ENCODE measurements at regions not wholly inside any gene's neighbourhood (a gene's known extent, or its start where the extent isn't known, plus 50 kb on each side); places are given as distances from the start of the nearest gene placed in this dataset.

DNA sequence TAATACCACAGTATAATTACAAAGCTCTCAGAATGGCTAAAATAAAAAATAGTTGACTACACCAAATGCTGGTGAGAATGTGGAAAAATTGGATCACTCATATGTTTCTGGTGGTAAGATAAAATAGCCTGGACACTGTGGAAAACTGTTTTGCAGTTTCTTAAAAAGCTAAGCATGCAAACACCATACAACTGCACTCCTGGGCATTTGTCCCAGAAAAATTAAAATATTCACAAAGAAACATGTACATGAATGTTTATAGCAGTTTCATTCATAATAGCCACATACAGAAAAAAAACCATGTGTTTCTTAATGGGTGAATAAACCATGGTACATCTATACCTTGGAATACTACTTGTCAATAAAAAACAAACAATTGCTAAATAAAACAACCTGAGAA lies 172.9 kb downstream of the AHR start:
- no peaks in the 10 kb centered on the region for H3K9me3 ChIP-seq (ENCODE audit: low read length)
- H3K9me2 ChIP-seq (ENCODE audit: insufficient read depth, low read length) = no peaks in the 10 kb centered on the region
- H2AFZ ChIP-seq (ENCODE audit: low read depth, low read length) = no peak overlapping the region
- H3K9ac ChIP-seq (ENCODE audit: low read length) = no peak overlapping the region
- H3K4me3 ChIP-seq (ENCODE audit: low read length) = no peak overlapping the region
- no peaks in the 10 kb centered on the region for H4K20me1 ChIP-seq (ENCODE audit: insufficient read depth)
- no peaks in the 10 kb centered on the region for H3F3A ChIP-seq (ENCODE audit: insufficient read depth, low read length, poor library complexity, severe bottlenecking)
- H3K79me2 ChIP-seq (replicated peaks; ENCODE audit: insufficient read depth, low read length) = no peaks in the 10 kb centered on the region
- H3K27ac ChIP-seq (ENCODE audit: low read length) = no peak overlapping the region
- no peak overlapping the region for H3K4me2 ChIP-seq (ENCODE audit: low read length)
- no peaks in the 10 kb centered on the region for H3K36me3 ChIP-seq (ENCODE audit: insufficient read depth, low read length)
- TF ChIP-seq MXI1 (conservative IDR thresholded peaks at IDR 0.05; ENCODE audit: poor library complexity, severe bottlenecking) = no peak
- no peak for TF ChIP-seq RAD21 (conservative IDR thresholded peaks at IDR 0.05)
- TF ChIP-seq EZH2 (IDR thresholded peaks at IDR 0.05; ENCODE audit: borderline replicate concordance, insufficient read depth, low read length, poor library complexity, severe bottlenecking) = no peak
- no peak for TF ChIP-seq TAF1 (IDR thresholded peaks at IDR 0.05; ENCODE audit: low read depth)
- TF ChIP-seq, protein P1, sequence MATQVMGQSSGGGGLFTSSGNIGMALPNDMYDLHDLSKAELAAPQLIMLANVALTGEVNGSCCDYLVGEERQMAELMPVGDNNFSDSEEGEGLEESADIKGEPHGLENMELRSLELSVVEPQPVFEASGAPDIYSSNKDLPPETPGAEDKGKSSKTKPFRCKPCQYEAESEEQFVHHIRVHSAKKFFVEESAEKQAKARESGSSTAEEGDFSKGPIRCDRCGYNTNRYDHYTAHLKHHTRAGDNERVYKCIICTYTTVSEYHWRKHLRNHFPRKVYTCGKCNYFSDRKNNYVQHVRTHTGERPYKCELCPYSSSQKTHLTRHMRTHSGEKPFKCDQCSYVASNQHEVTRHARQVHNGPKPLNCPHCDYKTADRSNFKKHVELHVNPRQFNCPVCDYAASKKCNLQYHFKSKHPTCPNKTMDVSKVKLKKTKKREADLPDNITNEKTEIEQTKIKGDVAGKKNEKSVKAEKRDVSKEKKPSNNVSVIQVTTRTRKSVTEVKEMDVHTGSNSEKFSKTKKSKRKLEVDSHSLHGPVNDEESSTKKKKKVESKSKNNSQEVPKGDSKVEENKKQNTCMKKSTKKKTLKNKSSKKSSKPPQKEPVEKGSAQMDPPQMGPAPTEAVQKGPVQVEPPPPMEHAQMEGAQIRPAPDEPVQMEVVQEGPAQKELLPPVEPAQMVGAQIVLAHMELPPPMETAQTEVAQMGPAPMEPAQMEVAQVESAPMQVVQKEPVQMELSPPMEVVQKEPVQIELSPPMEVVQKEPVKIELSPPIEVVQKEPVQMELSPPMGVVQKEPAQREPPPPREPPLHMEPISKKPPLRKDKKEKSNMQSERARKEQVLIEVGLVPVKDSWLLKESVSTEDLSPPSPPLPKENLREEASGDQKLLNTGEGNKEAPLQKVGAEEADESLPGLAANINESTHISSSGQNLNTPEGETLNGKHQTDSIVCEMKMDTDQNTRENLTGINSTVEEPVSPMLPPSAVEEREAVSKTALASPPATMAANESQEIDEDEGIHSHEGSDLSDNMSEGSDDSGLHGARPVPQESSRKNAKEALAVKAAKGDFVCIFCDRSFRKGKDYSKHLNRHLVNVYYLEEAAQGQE (IDR thresholded peaks at IDR 0.05; ENCODE audit: borderline replicate concordance) = no peak
- no peak for TF ChIP-seq EP300 (conservative IDR thresholded peaks at IDR 0.05; ENCODE audit: poor library complexity, severe bottlenecking)
- TF ChIP-seq SMC3 (conservative IDR thresholded peaks at IDR 0.05; ENCODE audit: poor library complexity) = no peak
- no peak for TF ChIP-seq POLR2AphosphoS5 (IDR thresholded peaks at IDR 0.05)
- TF ChIP-seq, protein P2, sequence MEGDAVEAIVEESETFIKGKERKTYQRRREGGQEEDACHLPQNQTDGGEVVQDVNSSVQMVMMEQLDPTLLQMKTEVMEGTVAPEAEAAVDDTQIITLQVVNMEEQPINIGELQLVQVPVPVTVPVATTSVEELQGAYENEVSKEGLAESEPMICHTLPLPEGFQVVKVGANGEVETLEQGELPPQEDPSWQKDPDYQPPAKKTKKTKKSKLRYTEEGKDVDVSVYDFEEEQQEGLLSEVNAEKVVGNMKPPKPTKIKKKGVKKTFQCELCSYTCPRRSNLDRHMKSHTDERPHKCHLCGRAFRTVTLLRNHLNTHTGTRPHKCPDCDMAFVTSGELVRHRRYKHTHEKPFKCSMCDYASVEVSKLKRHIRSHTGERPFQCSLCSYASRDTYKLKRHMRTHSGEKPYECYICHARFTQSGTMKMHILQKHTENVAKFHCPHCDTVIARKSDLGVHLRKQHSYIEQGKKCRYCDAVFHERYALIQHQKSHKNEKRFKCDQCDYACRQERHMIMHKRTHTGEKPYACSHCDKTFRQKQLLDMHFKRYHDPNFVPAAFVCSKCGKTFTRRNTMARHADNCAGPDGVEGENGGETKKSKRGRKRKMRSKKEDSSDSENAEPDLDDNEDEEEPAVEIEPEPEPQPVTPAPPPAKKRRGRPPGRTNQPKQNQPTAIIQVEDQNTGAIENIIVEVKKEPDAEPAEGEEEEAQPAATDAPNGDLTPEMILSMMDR (IDR thresholded peaks at IDR 0.05; ENCODE audit: poor library complexity, severe bottlenecking) = no peak
- H3K27me3 ChIP-seq (ENCODE audit: insufficient read depth, low read depth, low read length) = no peaks in the 10 kb centered on the region

DNA sequence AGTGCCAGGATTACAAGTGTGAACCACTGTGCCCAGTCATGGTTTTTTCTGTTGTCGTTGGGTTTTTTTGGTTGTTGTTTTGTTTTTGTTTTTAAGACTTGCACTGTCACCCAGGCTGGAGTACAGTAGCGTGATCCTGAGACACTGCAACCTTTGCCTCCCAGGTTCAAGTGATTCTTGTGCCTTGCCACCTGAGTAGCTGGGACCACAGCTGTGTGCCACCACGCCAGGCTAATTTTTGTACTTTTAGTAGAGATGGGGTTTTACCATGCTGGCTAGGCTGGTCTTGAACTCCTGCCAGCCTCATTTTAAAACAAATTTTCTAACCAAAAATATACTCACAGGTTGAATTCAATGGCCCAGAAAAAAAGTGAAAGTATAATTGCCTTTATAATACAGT lies 174.1 kb downstream of the AHR start:
- TF ChIP-seq, protein P1 (IDR thresholded peaks at IDR 0.05; ENCODE audit: borderline replicate concordance) = no peak
- TF ChIP-seq POLR2AphosphoS5 (IDR thresholded peaks at IDR 0.05) (no peak), EP300 (conservative IDR thresholded peaks at IDR 0.05; ENCODE audit: poor library complexity, severe bottlenecking) (no peak), SMC3 (conservative IDR thresholded peaks at IDR 0.05; ENCODE audit: poor library complexity) (no peak), MXI1 (conservative IDR thresholded peaks at IDR 0.05; ENCODE audit: poor library complexity, severe bottlenecking) (no peak), EZH2 (IDR thresholded peaks at IDR 0.05; ENCODE audit: borderline replicate concordance, insufficient read depth, low read length, poor library complexity, severe bottlenecking) (no peak), RAD21 (conservative IDR thresholded peaks at IDR 0.05) (no peak), TAF1 (IDR thresholded peaks at IDR 0.05; ENCODE audit: low read depth) (no peak)
- TF ChIP-seq, protein P2 (IDR thresholded peaks at IDR 0.05; ENCODE audit: poor library complexity, severe bottlenecking) = no peak
- Histone ChIP-seq H3F3A (ENCODE audit: insufficient read depth, low read length, poor library complexity, severe bottlenecking) (no peaks in the 10 kb centered on the region), H3K27me3 (ENCODE audit: insufficient read depth, low read depth, low read length) (no peaks in the 10 kb centered on the region), H3K4me2 (ENCODE audit: low read length) (no peak overlapping the region), H3K27ac (ENCODE audit: low read length) (no peak overlapping the region), H4K20me1 (ENCODE audit: insufficient read depth) (no peaks in the 10 kb centered on the region), H2AFZ (ENCODE audit: low read depth, low read length) (no peak overlapping the region), H3K9me2 (ENCODE audit: insufficient read depth, low read length) (no peaks in the 10 kb centered on the region), H3K36me3 (ENCODE audit: insufficient read depth, low read length) (no peaks in the 10 kb centered on the region), H3K9me3 (ENCODE audit: low read length) (no peaks in the 10 kb centered on the region), H3K79me2 (replicated peaks; ENCODE audit: insufficient read depth, low read length) (no peaks in the 10 kb centered on the region), H3K4me3 (ENCODE audit: low read length) (no peak overlapping the region), H3K9ac (ENCODE audit: low read length) (no peak overlapping the region)
